ENCODE measurements at regions not wholly inside any gene's neighbourhood (a gene's known extent, or its start where the extent isn't known, plus 50 kb on each side); places are given as distances from the start of the nearest gene placed in this dataset.

DNA sequence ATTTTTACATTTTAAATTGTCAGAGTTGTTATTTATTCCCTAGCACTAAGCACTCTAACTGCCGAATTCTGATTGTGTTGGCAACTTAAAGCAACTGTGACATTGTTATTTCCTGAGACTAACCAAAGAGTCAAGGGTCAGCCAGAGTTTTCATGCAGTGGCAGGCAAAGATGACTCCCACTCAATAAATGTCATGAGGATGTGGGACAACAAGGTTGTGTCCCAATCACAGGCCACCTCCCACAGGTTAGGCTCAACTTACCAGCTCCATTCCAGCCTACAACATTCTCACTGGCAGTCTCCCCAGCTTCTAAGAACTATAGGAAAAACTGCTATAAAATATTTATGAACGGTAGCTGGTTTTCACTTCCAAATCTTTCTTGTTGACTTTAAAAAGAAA lies 80.1 kb downstream of the RSL24D1 start:
- ChIA-PET POLR2A (no interaction called here), CTCF (ENCODE audit: low intra/inter-chr PET ratio, low total read pairs) (no interaction called here)
- DNase-seq (ENCODE audit: low spot score) (no peak), FAIRE-seq (no peak), ATAC-seq (no peak)
- H3K4me1 ChIP-seq (ENCODE audit: insufficient read depth, low read length) = no peaks in the 10 kb centered on the region
- no peak overlapping the region for H3K4me3 ChIP-seq (replicated peaks in 1 of 3; ENCODE audit: insufficient read depth in 1 of 3, low read depth in 2 of 3, low read length in 3 of 3)
- H3K36me3 ChIP-seq (replicated peaks in 1 of 2; ENCODE audit: control insufficient read depth in 1 of 2, insufficient read depth in 2 of 2, low read length in 2 of 2) = no peaks in the 10 kb centered on the region
- H3K4me2 ChIP-seq (ENCODE audit: low read depth, low read length) = no peak overlapping the region
- peaks cover 0 to 2% of the 10 kb centered on the region in 2 experiments; a peak in 2 of 5 replicates for H3K27me3 ChIP-seq (ENCODE audit: control insufficient read depth in 1 of 2, insufficient read depth in 2 of 2, low read length in 2 of 2)
- no peak overlapping the region for H3K9ac ChIP-seq (ENCODE audit: insufficient read depth, low read depth, low read length)
- H3K27ac ChIP-seq (ENCODE audit: extremely low read length, insufficient read depth, low read length) = no peak overlapping the region
- WGBS (ENCODE audit: low lambda C conversion rate) = 0% methylated on average over 2 of the region's 2 CpGs
- no peak overlapping the region for H2AFZ ChIP-seq (ENCODE audit: low read length)
- intact Hi-C loops (cut with micrococcal nuclease; ENCODE audit: unreplicated experiment) (no loop called here), in situ Hi-C loops (cut with HindIII; ENCODE audit: extremely low pct_ligation_motif_present, low pct_unique_long_range_greater_than_20kb) (no loop called here)
- BruUV-seq (replicated peaks) = no TSS peak
- TF ChIP-seq HNRNPUL1 (IDR thresholded peaks at IDR 0.05; ENCODE audit: low read depth, low read length) = no peak
- TF ChIP-seq, protein P1, sequence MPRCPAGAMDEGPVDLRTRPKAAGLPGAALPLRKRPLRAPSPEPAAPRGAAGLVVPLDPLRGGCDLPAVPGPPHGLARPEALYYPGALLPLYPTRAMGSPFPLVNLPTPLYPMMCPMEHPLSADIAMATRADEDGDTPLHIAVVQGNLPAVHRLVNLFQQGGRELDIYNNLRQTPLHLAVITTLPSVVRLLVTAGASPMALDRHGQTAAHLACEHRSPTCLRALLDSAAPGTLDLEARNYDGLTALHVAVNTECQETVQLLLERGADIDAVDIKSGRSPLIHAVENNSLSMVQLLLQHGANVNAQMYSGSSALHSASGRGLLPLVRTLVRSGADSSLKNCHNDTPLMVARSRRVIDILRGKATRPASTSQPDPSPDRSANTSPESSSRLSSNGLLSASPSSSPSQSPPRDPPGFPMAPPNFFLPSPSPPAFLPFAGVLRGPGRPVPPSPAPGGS (CRISPR knock-in tag; IDR thresholded peaks at IDR 0.05) = no peak
- TF ChIP-seq, protein P2, sequence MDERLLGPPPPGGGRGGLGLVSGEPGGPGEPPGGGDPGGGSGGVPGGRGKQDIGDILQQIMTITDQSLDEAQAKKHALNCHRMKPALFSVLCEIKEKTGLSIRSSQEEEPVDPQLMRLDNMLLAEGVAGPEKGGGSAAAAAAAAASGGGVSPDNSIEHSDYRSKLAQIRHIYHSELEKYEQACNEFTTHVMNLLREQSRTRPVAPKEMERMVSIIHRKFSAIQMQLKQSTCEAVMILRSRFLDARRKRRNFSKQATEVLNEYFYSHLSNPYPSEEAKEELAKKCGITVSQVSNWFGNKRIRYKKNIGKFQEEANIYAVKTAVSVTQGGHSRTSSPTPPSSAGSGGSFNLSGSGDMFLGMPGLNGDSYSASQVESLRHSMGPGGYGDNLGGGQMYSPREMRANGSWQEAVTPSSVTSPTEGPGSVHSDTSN (CRISPR knock-in tag; IDR thresholded peaks at IDR 0.05) = no peak
- TF ChIP-seq SMARCE1 (IDR thresholded peaks at IDR 0.05; ENCODE audit: borderline replicate concordance) = no peak
- no peak for TF ChIP-seq CREB1 (IDR thresholded peaks at IDR 0.05)
- no peak for TF ChIP-seq CREB1 (CRISPR knock-in tag; IDR thresholded peaks at IDR 0.05)
- no peak for TF ChIP-seq RAD21 (CRISPR knock-in tag; IDR thresholded peaks at IDR 0.05)
- TF ChIP-seq SMAD1 (CRISPR knock-in tag; IDR thresholded peaks at IDR 0.05; ENCODE audit: borderline replicate concordance, low read depth) = no peak
- TF ChIP-seq ZNF207 (IDR thresholded peaks at IDR 0.05; ENCODE audit: borderline replicate concordance) = no peak
- no peak for TF ChIP-seq KLF9 (CRISPR knock-in tag; IDR thresholded peaks at IDR 0.05; ENCODE audit: low read depth)
- TF ChIP-seq MXI1 (IDR thresholded peaks at IDR 0.05; ENCODE audit: borderline replicate concordance, low read depth, low read length) = no peak
- TF ChIP-seq ZNF333 (CRISPR knock-in tag; IDR thresholded peaks at IDR 0.05; ENCODE audit: borderline replicate concordance) = no peak
- no peak for TF ChIP-seq SRY (CRISPR knock-in tag; IDR thresholded peaks at IDR 0.05)
- H3K9me3 ChIP-seq (ENCODE audit: low read length) = no peaks in the 10 kb centered on the region
- no peaks in the 10 kb centered on the region for H4K20me1 ChIP-seq (ENCODE audit: insufficient read depth, low read length)
- no peaks in the 10 kb centered on the region for H3K79me2 ChIP-seq (ENCODE audit: insufficient read depth, low read length)

All from HepG2 (cell line).